ENCODE measurements at regions not wholly inside any gene's neighbourhood (a gene's known extent, or its start where the extent isn't known, plus 50 kb on each side); places are given as distances from the start of the nearest gene placed in this dataset.

GRCh38 chr11:23404225-23405160, 544.2 kb upstream of the CCDC179 start:
- Histone ChIP-seq H3K27me3 (replicated peaks in 2 of 5; ENCODE audit: control insufficient read depth in 4 of 5, insufficient read depth in 5 of 5, low read length in 4 of 5) (no peaks in the 10 kb centered on the region), H3K4me3 (ENCODE audit: control insufficient read depth in 1 of 7, extremely low read depth in 1 of 7, insufficient read depth in 4 of 7, low read depth in 2 of 7, low read length in 6 of 7) (no peak overlapping the region), H3K9me3 (ENCODE audit: control extremely low read depth in 1 of 5, control insufficient read depth in 4 of 5, insufficient read depth in 2 of 5, low read depth in 1 of 5, low read length in 4 of 5) (peaks cover 0 to 22% (median 13%) of the 10 kb centered on the region in 5 experiments), H3K4me1 (ENCODE audit: control extremely low read depth in 1 of 4, control insufficient read depth in 4 of 4, insufficient read depth in 4 of 4, low read length in 3 of 4) (no peaks in the 10 kb centered on the region), H3K36me3 (ENCODE audit: control insufficient read depth in 4 of 4, insufficient read depth in 4 of 4, low read length in 3 of 4) (no peaks in the 10 kb centered on the region), H3K27ac (ENCODE audit: insufficient read depth in 1 of 2, low read depth in 1 of 2, low read length in 2 of 2, poor library complexity in 1 of 2, severe bottlenecking in 2 of 2) (no peak overlapping the region)
- ChIA-PET CTCF (no interaction called here), POLR2A (no interaction called here)
- 98% methylated on average over 37 of the region's 41 CpGs for WGBS (ENCODE audit: insufficient coverage)
- no peak for DNase-seq

GRCh38 chr11:23405350-23405937, 545.2 kb upstream of the CCDC179 start:
- H3K9me3 ChIP-seq (ENCODE audit: control extremely low read depth in 1 of 5, control insufficient read depth in 4 of 5, insufficient read depth in 2 of 5, low read depth in 1 of 5, low read length in 4 of 5): peaks cover 0 to 22% (median 13%) of the 10 kb centered on the region in 5 experiments
- no peak overlapping the region for H3K4me3 ChIP-seq (ENCODE audit: control insufficient read depth in 1 of 7, extremely low read depth in 1 of 7, insufficient read depth in 4 of 7, low read depth in 2 of 7, low read length in 6 of 7)
- CTCF ChIA-PET: no interaction called here
- POLR2A ChIA-PET: no interaction called here
- no peaks in the 10 kb centered on the region for H3K27me3 ChIP-seq (replicated peaks in 2 of 5; ENCODE audit: control insufficient read depth in 4 of 5, insufficient read depth in 5 of 5, low read length in 4 of 5)
- no peak for DNase-seq
- no peaks in the 10 kb centered on the region for H3K36me3 ChIP-seq (ENCODE audit: control insufficient read depth in 4 of 4, insufficient read depth in 4 of 4, low read length in 3 of 4)
- H3K4me1 ChIP-seq (ENCODE audit: control extremely low read depth in 1 of 4, control insufficient read depth in 4 of 4, insufficient read depth in 4 of 4, low read length in 3 of 4): no peaks in the 10 kb centered on the region
- 97% methylated on average over 28 of the region's 33 CpGs for WGBS (ENCODE audit: insufficient coverage)
- no peak overlapping the region for H3K27ac ChIP-seq (ENCODE audit: insufficient read depth in 1 of 2, low read depth in 1 of 2, low read length in 2 of 2, poor library complexity in 1 of 2, severe bottlenecking in 2 of 2)

GRCh38 chr11:23406131-23406819, 546.0 kb upstream of the CCDC179 start:
- Histone ChIP-seq H3K9me3 (ENCODE audit: control extremely low read depth in 1 of 5, control insufficient read depth in 4 of 5, insufficient read depth in 2 of 5, low read depth in 1 of 5, low read length in 4 of 5) (peaks cover 0 to 22% (median 13%) of the 10 kb centered on the region in 5 experiments), H3K4me1 (ENCODE audit: control extremely low read depth in 1 of 4, control insufficient read depth in 4 of 4, insufficient read depth in 4 of 4, low read length in 3 of 4) (no peaks in the 10 kb centered on the region), H3K4me3 (ENCODE audit: control insufficient read depth in 1 of 7, extremely low read depth in 1 of 7, insufficient read depth in 4 of 7, low read depth in 2 of 7, low read length in 6 of 7) (no peak overlapping the region), H3K27ac (ENCODE audit: insufficient read depth in 1 of 2, low read depth in 1 of 2, low read length in 2 of 2, poor library complexity in 1 of 2, severe bottlenecking in 2 of 2) (no peak overlapping the region), H3K36me3 (ENCODE audit: control insufficient read depth in 4 of 4, insufficient read depth in 4 of 4, low read length in 3 of 4) (no peaks in the 10 kb centered on the region), H3K27me3 (replicated peaks in 2 of 5; ENCODE audit: control insufficient read depth in 4 of 5, insufficient read depth in 5 of 5, low read length in 4 of 5) (no peaks in the 10 kb centered on the region)
- POLR2A ChIA-PET: no interaction called here
- no peak for DNase-seq
- CTCF ChIA-PET: no interaction called here
- 94% methylated on average over 17 of the region's 23 CpGs for WGBS (ENCODE audit: insufficient coverage)

- Histone ChIP-seq H3K27ac (ENCODE audit: insufficient read depth in 1 of 2, low read depth in 1 of 2, low read length in 2 of 2, poor library complexity in 1 of 2, severe bottlenecking in 2 of 2) (no peak overlapping the region), H3K4me1 (ENCODE audit: control extremely low read depth in 1 of 4, control insufficient read depth in 4 of 4, insufficient read depth in 4 of 4, low read length in 3 of 4) (no peaks in the 10 kb centered on the region), H3K36me3 (ENCODE audit: control insufficient read depth in 4 of 4, insufficient read depth in 4 of 4, low read length in 3 of 4) (no peaks in the 10 kb centered on the region), H3K9me3 (ENCODE audit: control extremely low read depth in 1 of 5, control insufficient read depth in 4 of 5, insufficient read depth in 2 of 5, low read depth in 1 of 5, low read length in 4 of 5) (no peaks in the 10 kb centered on the region), H3K4me3 (ENCODE audit: control insufficient read depth in 1 of 7, extremely low read depth in 1 of 7, insufficient read depth in 4 of 7, low read depth in 2 of 7, low read length in 6 of 7) (no peak overlapping the region), H3K27me3 (replicated peaks in 2 of 5; ENCODE audit: control insufficient read depth in 4 of 5, insufficient read depth in 5 of 5, low read length in 4 of 5) (no peaks in the 10 kb centered on the region)
- WGBS (ENCODE audit: insufficient coverage): no CpG with 5 or more reads among the region's 1 CpG
- ChIA-PET POLR2A (no interaction called here), CTCF (no interaction called here)
- DNase-seq: no peak
Observed at GRCh38 chr11:23413057-23413456, 552.8 kb upstream of the CCDC179 start.

GRCh38 chr11:23423104-23423503, 562.8 kb upstream of the CCDC179 start:
- no peaks in the 10 kb centered on the region for H3K4me1 ChIP-seq (ENCODE audit: control extremely low read depth in 1 of 4, control insufficient read depth in 4 of 4, insufficient read depth in 4 of 4, low read length in 3 of 4)
- no peak overlapping the region for H3K27ac ChIP-seq (ENCODE audit: insufficient read depth in 1 of 2, low read depth in 1 of 2, low read length in 2 of 2, poor library complexity in 1 of 2, severe bottlenecking in 2 of 2)
- POLR2A ChIA-PET: no interaction called here
- 90% methylated on average over 2 of the region's 4 CpGs for WGBS (ENCODE audit: insufficient coverage)
- CTCF ChIA-PET: no interaction called here
- no peaks in the 10 kb centered on the region for H3K36me3 ChIP-seq (ENCODE audit: control insufficient read depth in 4 of 4, insufficient read depth in 4 of 4, low read length in 3 of 4)
- H3K9me3 ChIP-seq (ENCODE audit: control extremely low read depth in 1 of 5, control insufficient read depth in 4 of 5, insufficient read depth in 2 of 5, low read depth in 1 of 5, low read length in 4 of 5): no peaks in the 10 kb centered on the region
- H3K4me3 ChIP-seq (ENCODE audit: control insufficient read depth in 1 of 7, extremely low read depth in 1 of 7, insufficient read depth in 4 of 7, low read depth in 2 of 7, low read length in 6 of 7): no peak overlapping the region
- H3K27me3 ChIP-seq (replicated peaks in 2 of 5; ENCODE audit: control insufficient read depth in 4 of 5, insufficient read depth in 5 of 5, low read length in 4 of 5): no peaks in the 10 kb centered on the region
- no peak for DNase-seq

- ChIA-PET CTCF (no interaction called here), POLR2A (no interaction called here)
- no peaks in the 10 kb centered on the region for H3K36me3 ChIP-seq (ENCODE audit: control insufficient read depth in 4 of 4, insufficient read depth in 4 of 4, low read length in 3 of 4)
- H3K4me3 ChIP-seq (ENCODE audit: control insufficient read depth in 1 of 7, extremely low read depth in 1 of 7, insufficient read depth in 4 of 7, low read depth in 2 of 7, low read length in 6 of 7): no peak overlapping the region
- H3K9me3 ChIP-seq (ENCODE audit: control extremely low read depth in 1 of 5, control insufficient read depth in 4 of 5, insufficient read depth in 2 of 5, low read depth in 1 of 5, low read length in 4 of 5): no peaks in the 10 kb centered on the region
- H3K27me3 ChIP-seq (replicated peaks in 2 of 5; ENCODE audit: control insufficient read depth in 4 of 5, insufficient read depth in 5 of 5, low read length in 4 of 5): no peaks in the 10 kb centered on the region
- H3K27ac ChIP-seq (ENCODE audit: insufficient read depth in 1 of 2, low read depth in 1 of 2, low read length in 2 of 2, poor library complexity in 1 of 2, severe bottlenecking in 2 of 2): no peak overlapping the region
- no peak for DNase-seq
- no peaks in the 10 kb centered on the region for H3K4me1 ChIP-seq (ENCODE audit: control extremely low read depth in 1 of 4, control insufficient read depth in 4 of 4, insufficient read depth in 4 of 4, low read length in 3 of 4)
- 87% methylated on average over 2 of the region's 3 CpGs for WGBS (ENCODE audit: insufficient coverage)
Observed at GRCh38 chr11:23423656-23424055, 563.4 kb upstream of the CCDC179 start.

GRCh38 chr11:23425381-23425780, 565.1 kb upstream of the CCDC179 start:
- 94% methylated on average over 2 of the region's 2 CpGs for WGBS (ENCODE audit: insufficient coverage)
- H3K36me3 ChIP-seq (ENCODE audit: control insufficient read depth in 4 of 4, insufficient read depth in 4 of 4, low read length in 3 of 4): no peaks in the 10 kb centered on the region
- ChIA-PET CTCF (interaction anchor here (0.8 kb wide), 1 partner anchor 31 kb away, joined by 3 read pairs; no protein-coding TSS in a partner anchor), POLR2A (no interaction called here)
- no peaks in the 10 kb centered on the region for H3K27me3 ChIP-seq (replicated peaks in 2 of 5; ENCODE audit: control insufficient read depth in 4 of 5, insufficient read depth in 5 of 5, low read length in 4 of 5)
- no peaks in the 10 kb centered on the region for H3K4me1 ChIP-seq (ENCODE audit: control extremely low read depth in 1 of 4, control insufficient read depth in 4 of 4, insufficient read depth in 4 of 4, low read length in 3 of 4)
- no peaks in the 10 kb centered on the region for H3K9me3 ChIP-seq (ENCODE audit: control extremely low read depth in 1 of 5, control insufficient read depth in 4 of 5, insufficient read depth in 2 of 5, low read depth in 1 of 5, low read length in 4 of 5)
- no peak for DNase-seq
- H3K27ac ChIP-seq (ENCODE audit: insufficient read depth in 1 of 2, low read depth in 1 of 2, low read length in 2 of 2, poor library complexity in 1 of 2, severe bottlenecking in 2 of 2): no peak overlapping the region
- H3K4me3 ChIP-seq (ENCODE audit: control insufficient read depth in 1 of 7, extremely low read depth in 1 of 7, insufficient read depth in 4 of 7, low read depth in 2 of 7, low read length in 6 of 7): no peak overlapping the region
